ENCODE measurements at regions not wholly inside any gene's neighbourhood (a gene's known extent, or its start where the extent isn't known, plus 50 kb on each side); places are given as distances from the start of the nearest gene placed in this dataset.

DNA sequence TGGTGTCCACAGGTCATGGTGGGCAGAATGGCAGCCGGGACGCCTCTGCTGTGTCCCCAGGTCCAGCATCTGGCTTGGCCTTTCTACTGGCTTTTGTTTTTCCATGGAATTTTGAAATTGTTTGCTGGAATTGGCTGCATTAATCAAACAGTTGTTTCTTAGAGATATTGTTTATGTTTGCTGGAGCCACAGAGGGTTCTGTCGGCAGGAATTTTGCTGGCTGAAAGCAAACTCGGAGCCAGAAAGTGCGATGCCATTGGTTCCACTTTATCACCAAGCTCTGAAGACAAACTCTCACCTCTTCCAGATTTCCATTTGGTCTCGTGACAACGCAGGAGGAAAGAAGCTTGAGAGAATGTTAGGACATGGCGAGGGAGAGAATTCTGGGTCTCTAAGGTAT, 199.2 kb upstream of the COPS8 start:
- no peaks in the 10 kb centered on the region for H3K27me3 Mint-ChIP-seq
- no peak overlapping the region for H3K27ac Mint-ChIP-seq
- no peaks in the 10 kb centered on the region for H3K36me3 Mint-ChIP-seq
- H3K4me1 Mint-ChIP-seq (ENCODE audit: low read depth): no peaks in the 10 kb centered on the region
- no peaks in the 10 kb centered on the region for H3K9me3 Mint-ChIP-seq (ENCODE audit: low read depth)
- H3K4me3 Mint-ChIP-seq: no peak overlapping the region

DNA sequence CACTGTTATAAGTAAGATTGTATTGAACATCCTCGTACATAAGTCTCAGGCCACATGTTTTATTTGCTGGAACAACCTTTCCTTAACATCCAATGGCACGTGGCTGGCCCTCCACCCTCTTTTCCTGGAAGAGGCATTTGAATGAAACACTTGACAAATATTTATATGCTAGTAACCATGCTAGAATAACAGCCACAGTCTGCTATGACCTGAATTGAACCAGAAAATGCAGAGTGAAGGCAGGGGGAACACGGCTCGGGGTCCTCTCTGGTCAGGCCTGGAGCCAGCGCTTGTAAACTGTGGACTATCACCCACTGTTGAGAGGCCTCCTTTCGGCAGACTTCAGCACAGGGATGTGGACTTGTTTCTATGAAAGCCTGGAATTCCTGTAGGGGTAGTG, 198.2 kb upstream of the COPS8 start:
- H3K27ac Mint-ChIP-seq: no peak overlapping the region
- no peaks in the 10 kb centered on the region for H3K36me3 Mint-ChIP-seq
- no peak overlapping the region for H3K4me3 Mint-ChIP-seq
- H3K9me3 Mint-ChIP-seq (ENCODE audit: low read depth): no peaks in the 10 kb centered on the region
- no peaks in the 10 kb centered on the region for H3K4me1 Mint-ChIP-seq (ENCODE audit: low read depth)
- no peaks in the 10 kb centered on the region for H3K27me3 Mint-ChIP-seq

DNA sequence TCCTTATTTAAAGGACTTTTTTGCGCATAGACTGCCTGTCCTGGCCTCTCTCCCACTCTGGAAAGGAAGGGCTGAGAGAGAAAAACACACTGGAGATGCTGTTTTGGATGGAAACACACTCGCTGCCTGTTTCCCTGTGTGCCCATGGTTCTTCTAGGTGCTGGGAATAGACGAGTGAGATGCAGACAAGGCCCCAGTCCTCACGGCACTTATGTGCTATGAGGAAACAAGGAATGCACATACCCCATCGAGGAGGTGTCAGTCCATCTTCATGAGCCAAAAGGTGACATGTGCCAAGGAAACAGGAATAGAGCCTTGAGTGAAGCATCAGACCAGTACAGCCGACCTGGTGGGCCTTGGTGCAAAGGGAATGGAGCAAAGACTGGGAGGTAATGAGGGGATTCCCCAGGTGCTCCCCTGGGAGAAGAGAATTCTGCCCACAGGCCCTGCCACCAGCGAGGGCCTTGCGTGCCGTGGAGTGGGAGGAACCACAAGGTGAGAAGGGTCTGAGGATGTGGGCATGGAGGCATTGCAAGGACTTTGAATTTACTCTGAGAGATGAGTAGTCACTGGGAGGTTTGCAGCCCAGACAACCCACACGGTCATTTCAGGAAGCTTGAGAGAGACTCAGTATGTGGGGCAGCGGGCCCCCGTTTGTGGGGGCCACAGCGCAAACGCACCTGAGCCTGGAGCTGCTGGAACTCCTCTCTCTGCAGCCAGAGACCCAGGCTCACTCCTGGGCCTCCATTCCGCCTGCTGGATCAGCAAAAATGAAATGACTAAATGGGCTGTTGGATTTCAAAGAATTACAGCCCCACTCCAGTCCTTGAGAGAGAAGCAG, 197.5 kb upstream of the COPS8 start:
- H3K4me3 Mint-ChIP-seq: no peak overlapping the region
- no peaks in the 10 kb centered on the region for H3K9me3 Mint-ChIP-seq (ENCODE audit: low read depth)
- H3K27ac Mint-ChIP-seq: no peak overlapping the region
- H3K36me3 Mint-ChIP-seq: no peaks in the 10 kb centered on the region
- H3K27me3 Mint-ChIP-seq: no peaks in the 10 kb centered on the region
- H3K4me1 Mint-ChIP-seq (ENCODE audit: low read depth): no peaks in the 10 kb centered on the region

DNA sequence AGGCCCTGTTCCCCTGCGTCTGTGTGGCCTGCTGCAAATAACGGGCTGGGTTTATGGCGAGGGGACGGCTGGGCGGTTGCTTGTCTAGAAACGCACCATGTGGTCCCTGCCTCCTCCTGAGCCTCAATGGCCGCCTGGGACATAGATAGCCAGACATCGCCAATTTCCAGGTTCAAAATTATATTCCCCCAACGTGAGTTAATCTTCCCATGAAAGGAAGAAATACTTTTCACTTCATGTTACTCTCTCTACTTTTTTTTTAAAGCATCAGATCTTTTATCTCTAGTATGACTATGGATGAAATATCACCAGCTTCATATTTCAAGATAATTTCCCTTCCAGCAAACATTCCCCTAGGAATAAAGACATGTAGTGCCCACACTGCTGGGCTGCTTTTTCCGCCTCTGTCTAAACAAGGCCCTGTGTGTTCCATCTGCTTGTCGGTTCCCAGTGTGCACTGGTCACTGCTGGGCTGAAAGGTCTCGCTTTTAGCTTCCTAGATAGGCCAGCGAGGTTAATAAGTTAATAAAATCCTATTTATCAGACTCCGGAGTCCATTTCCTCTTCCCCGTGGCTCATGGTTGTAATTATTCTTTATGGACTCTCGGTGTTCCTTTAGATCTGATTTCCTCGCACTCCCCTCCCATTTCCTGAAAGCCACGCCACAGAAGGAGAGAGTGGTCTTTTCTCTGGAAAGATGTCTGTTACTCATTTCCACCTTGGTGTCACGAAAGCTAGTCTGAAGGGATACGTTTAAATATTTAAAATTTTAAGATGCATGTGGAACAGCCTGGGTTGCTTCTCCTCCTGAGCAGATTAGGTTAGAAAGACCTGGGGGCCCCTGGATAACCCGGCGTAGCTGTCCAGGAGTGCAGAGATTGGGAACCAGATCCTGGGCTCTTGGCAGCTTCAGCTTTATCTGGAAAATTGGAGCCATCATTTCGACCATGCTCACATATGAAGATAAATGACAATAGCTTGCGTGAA, 196.6 kb upstream of the COPS8 start:
- Mint-ChIP-seq H3K9me3 (ENCODE audit: low read depth) (no peaks in the 10 kb centered on the region), H3K27ac (no peak overlapping the region), H3K27me3 (no peaks in the 10 kb centered on the region), H3K4me1 (ENCODE audit: low read depth) (no peaks in the 10 kb centered on the region), H3K4me3 (no peak overlapping the region), H3K36me3 (no peaks in the 10 kb centered on the region)

DNA sequence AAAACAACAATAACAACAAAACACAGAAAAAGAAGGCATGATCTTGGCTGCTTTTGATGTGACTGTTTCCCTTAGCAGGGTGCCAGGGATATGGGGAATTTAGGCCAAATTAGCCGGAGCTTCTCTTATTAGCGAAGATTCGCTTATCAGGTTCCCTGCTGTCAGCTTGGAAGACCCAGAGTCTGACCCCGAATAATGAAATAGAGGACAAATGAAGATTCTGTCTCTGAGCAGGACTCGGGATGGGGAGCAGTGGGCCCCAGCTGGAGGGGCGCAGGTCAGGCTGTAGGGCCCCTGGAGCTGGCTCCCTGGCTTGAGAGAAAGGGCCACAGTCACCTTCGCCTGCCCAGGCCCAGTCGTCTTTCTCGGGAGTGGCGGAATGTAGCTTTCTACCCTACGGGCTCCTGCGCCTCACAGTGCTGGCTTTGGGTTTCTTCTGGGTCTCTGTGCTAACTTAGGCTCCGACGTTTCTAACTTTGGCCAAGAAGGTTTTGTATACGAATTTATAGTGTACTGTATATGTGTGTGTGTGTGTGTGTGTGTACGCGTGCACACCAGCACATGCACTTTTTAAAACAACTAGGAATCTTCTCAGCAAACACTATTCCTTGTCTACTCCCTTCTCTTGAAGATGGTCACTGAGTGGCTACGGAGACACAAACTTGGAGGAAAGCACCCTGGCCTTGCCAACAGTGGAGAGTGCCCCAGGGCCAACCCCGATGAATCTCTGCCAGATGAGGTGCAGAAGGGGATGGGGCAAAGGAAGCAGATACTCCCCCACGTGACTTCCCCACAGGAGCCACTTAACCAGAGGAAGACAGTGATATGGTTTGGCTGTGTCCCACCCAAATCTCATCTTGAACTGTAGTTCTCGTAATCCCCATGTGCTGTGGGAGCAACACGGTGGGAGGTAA, 195.6 kb upstream of the COPS8 start:
- Mint-ChIP-seq H3K9me3 (ENCODE audit: low read depth) (no peaks in the 10 kb centered on the region), H3K4me1 (ENCODE audit: low read depth) (no peaks in the 10 kb centered on the region), H3K27ac (no peak overlapping the region), H3K27me3 (no peaks in the 10 kb centered on the region), H3K36me3 (no peaks in the 10 kb centered on the region), H3K4me3 (no peak overlapping the region)

DNA sequence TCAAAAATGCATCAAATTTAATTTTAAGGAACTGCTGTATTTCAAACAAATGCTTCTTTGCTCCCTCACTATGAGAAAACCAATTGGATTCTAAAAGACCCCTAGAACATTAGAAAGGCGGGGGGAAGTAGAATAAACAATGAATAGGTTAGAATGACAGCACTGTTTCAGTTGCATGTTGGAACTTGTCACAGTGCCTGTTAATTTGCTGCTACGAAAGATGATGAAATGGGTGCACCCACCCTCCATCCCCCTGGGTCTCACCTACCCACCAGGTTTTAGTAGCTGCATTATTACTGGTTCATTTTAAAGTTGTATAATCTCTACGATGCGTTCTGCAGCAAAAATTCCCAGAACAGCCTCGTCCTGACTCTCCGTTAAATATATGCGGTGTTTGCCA, 193.0 kb upstream of the COPS8 start:
- H3K27ac Mint-ChIP-seq: no peak overlapping the region
- no peaks in the 10 kb centered on the region for H3K4me1 Mint-ChIP-seq (ENCODE audit: low read depth)
- no peaks in the 10 kb centered on the region for H3K36me3 Mint-ChIP-seq
- no peaks in the 10 kb centered on the region for H3K9me3 Mint-ChIP-seq (ENCODE audit: low read depth)
- no peaks in the 10 kb centered on the region for H3K27me3 Mint-ChIP-seq
- H3K4me3 Mint-ChIP-seq: no peak overlapping the region

DNA sequence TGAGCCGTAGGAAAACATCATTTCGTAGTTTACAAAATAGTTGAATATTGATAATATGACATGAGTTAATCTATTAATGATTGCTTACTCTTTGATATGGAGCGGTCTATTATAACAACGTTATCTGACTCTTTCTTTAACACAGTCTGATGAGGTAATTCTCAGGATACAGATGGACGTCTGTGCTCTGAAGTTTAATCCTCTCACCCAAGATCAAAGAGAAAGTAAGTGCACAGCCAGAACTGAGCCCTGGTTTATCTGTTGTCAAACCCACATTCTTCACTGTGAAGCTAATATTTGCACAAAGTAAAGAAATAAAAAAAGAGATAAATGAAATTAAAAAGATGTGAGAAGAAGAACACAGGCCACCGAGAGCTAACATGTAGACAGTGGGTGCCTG, 190.9 kb upstream of the COPS8 start:
- Mint-ChIP-seq H3K4me3 (no peak overlapping the region), H3K4me1 (ENCODE audit: low read depth) (no peaks in the 10 kb centered on the region), H3K9me3 (ENCODE audit: low read depth) (no peaks in the 10 kb centered on the region), H3K27ac (no peak overlapping the region), H3K27me3 (no peaks in the 10 kb centered on the region), H3K36me3 (no peaks in the 10 kb centered on the region)

DNA sequence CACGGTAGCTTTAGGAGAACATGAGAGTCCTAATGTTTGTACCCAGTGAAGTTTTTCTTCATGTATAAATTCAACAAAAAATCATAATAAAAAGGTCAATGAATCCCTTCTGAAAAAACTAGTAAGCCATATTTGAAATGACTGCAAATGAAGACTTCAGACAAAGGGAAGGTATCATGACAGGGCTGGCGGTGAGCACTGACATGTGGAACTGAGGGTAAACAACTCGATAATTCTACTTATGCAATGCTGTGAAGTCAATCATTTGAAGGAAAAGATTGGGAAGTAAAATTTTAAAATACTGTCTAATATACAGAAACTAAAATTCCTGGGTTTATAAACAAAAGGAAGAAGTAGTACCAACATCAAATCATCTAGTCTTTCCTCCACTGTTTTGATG, 190.2 kb upstream of the COPS8 start:
- no peaks in the 10 kb centered on the region for H3K4me1 Mint-ChIP-seq (ENCODE audit: low read depth)

DNA sequence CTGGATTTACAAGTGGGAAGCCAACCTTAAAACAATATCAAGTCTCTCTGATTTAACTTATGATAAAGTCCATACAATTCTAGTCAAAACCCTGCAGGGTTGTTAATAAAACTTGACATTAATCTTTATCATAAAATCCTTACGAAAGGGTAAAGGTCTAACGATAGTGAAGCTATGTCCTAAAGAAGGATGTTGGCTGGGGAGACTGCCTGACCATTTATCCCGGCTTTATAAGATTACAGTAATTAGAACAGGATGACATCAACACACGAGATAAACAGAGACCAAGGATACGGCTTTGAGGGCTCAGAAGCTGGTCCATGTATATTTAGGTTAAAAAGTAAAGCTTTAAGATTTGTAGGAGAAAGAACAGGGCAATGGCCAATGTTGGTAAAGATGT, 189.0 kb upstream of the COPS8 start:
- Mint-ChIP-seq H3K27me3 (peaks cover 2% of the 10 kb centered on the region), H3K36me3 (no peaks in the 10 kb centered on the region), H3K27ac (no peak overlapping the region), H3K4me1 (ENCODE audit: low read depth) (no peaks in the 10 kb centered on the region), H3K4me3 (no peak overlapping the region), H3K9me3 (ENCODE audit: low read depth) (no peaks in the 10 kb centered on the region)

More for the DNA sequence above, 190.2 kb upstream of the COPS8 start:
- Mint-ChIP-seq H3K27ac (no peak overlapping the region), H3K9me3 (ENCODE audit: low read depth) (no peaks in the 10 kb centered on the region), H3K27me3 (no peaks in the 10 kb centered on the region), H3K4me3 (no peak overlapping the region), H3K36me3 (no peaks in the 10 kb centered on the region)

DNA sequence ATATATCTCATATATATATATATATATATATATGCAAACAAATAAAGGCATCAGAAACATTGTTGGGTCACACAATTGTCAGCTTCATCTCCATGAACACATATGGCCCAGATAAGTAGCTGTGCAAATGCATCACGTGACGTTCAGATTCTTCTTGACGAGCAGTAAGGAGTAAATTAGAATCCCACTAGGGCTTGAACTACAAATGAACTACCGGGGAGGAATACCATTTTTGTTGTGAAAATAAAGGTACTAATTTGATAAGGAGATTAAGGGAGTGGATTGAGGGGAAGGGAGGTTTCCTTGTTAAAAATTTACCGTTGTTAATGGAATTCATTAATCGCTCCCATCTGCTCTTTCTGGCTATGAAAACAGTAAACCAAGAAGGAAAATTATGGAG, 186.5 kb upstream of the COPS8 start:
- peaks cover 4% of the 10 kb centered on the region for H3K27me3 Mint-ChIP-seq
- H3K27ac Mint-ChIP-seq: no peak overlapping the region
- H3K4me1 Mint-ChIP-seq (ENCODE audit: low read depth): no peaks in the 10 kb centered on the region
- H3K9me3 Mint-ChIP-seq (ENCODE audit: low read depth): no peaks in the 10 kb centered on the region
- H3K36me3 Mint-ChIP-seq: no peaks in the 10 kb centered on the region
- no peak overlapping the region for H3K4me3 Mint-ChIP-seq

DNA sequence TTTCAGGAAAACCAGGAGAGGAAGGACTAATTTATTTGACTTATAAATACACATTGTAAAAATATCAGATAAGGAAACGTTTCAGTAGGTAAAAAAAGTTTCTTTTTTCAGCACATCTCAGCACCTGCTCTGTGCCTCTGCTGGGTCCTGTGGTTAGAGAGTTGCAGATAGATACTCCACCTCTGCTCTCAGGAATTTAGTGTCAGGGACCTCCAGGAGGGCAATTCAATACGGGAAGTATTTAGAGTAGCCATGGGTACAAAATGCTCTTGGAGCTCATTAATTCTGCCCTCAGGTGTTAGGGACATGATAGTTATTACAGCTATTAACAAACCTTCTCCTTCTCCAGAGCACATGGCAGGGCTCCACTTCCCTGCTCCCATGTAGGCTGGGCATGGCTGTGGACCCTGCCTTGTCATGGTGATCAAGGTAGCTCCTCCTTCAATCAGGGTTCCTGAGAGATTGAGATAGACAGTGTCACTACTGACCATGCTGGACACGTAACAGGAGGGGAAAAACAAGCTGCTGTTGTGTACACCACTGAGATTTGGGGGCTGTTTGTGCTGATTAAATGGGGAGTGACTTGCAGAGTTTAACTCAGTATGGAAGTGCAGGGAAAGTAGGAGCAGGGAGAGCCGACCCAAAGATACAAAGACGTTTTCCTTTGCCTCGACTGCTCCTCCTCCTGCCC, 185.6 kb upstream of the COPS8 start:
- Mint-ChIP-seq H3K4me3 (no peak overlapping the region), H3K36me3 (no peaks in the 10 kb centered on the region)

DNA sequence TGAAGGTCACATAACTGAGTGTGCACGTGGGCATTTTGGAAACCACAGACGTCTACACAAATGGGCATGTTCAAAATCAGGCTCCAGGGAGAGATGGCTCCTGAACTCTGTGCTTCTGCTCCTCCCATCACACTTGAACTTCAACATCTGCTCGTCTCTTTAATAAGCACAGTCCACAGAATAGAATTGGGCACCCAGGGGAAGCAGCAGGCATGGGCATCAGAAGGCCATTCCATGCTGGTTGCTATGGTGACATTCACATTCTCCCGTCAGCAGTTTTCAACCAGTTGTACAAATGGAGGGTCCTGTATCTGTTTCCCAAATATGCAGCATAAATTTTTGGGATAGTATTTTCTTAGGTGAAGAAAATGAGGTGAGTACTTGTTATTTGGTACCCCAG, 183.7 kb upstream of the COPS8 start:
- Mint-ChIP-seq H3K9me3 (ENCODE audit: low read depth) (no peaks in the 10 kb centered on the region), H3K4me3 (no peak overlapping the region), H3K36me3 (no peaks in the 10 kb centered on the region), H3K4me1 (ENCODE audit: low read depth) (no peaks in the 10 kb centered on the region), H3K27me3 (peaks cover 4% of the 10 kb centered on the region), H3K27ac (no peak overlapping the region)

More for the DNA sequence above, 185.6 kb upstream of the COPS8 start:
- Mint-ChIP-seq H3K27me3 (peaks cover 4% of the 10 kb centered on the region), H3K27ac (no peak overlapping the region), H3K4me1 (ENCODE audit: low read depth) (no peaks in the 10 kb centered on the region), H3K9me3 (ENCODE audit: low read depth) (no peaks in the 10 kb centered on the region)

DNA sequence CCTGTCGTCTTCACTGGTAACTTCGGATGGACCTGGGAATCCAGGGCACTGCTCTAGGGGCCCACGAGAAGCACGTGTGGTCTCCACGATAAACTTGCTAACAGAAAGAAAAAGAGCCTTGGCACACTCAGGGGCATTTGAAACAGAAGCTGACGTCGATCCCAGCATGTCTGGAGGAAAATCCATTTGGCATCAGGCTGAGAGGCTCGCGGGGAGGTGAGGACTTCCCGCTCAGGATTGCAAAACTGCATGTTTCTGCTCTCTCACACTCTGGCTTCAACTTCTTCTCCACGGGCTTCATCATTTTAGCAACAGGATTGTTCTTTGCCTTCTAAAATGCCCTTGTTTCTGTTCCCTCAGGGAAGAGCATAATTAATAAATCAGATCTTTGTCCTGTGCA, 181.7 kb upstream of the COPS8 start:
- Mint-ChIP-seq H3K4me1 (ENCODE audit: low read depth) (no peaks in the 10 kb centered on the region), H3K27me3 (peaks cover 6% of the 10 kb centered on the region), H3K9me3 (ENCODE audit: low read depth) (no peaks in the 10 kb centered on the region), H3K27ac (no peak overlapping the region), H3K36me3 (no peaks in the 10 kb centered on the region), H3K4me3 (no peak overlapping the region)
